GM21447 (cell line): ENCODE measurements at regions not wholly inside any gene's neighbourhood (a gene's known extent, or its start where the extent isn't known, plus 50 kb on each side); places are given as distances from the start of the nearest gene placed in this dataset.

Experiments used
- ATAC-seq: cut with Tn5 transposase; IDR thresholded peaks from one replicate; pipeline ENCODE4 v1.9.1; 2021; ENCODE audit not compliant: unreplicated experiment

GRCh38 chr1:48055876-48056764, 58.9 kb upstream of the TRABD2B start:
- no peak for ATAC-seq

GRCh38 chr1:48054232-48054631, 57.0 kb upstream of the TRABD2B start:
- no peak for ATAC-seq

- no peak for ATAC-seq
Observed at GRCh38 chr1:48052923-48053291, 55.7 kb upstream of the TRABD2B start.

GRCh38 chr1:48051466-48052126, 54.4 kb upstream of the TRABD2B start:
- no peak for ATAC-seq

GRCh38 chr1:48049823-48050535, 52.8 kb upstream of the TRABD2B start:
- no peak for ATAC-seq

GRCh38 chr1:48048980-48049379, 51.8 kb upstream of the TRABD2B start:
- ATAC-seq: no peak

GRCh38 chr1:48048064-48048463, 50.9 kb upstream of the TRABD2B start:
- no peak for ATAC-seq

GRCh38 chr1:48047116-48047515, 49.9 kb upstream of the TRABD2B start:
- ATAC-seq: no peak
